Activated T-cell treated with anti-CD3 and anti-CD28 coated beads for 1 hour (primary cell): ENCODE measurements at regions not wholly inside any gene's neighbourhood (a gene's known extent, or its start where the extent isn't known, plus 50 kb on each side); places are given as distances from the start of the nearest gene placed in this dataset.
"Not testable (repeated sequence)": the region's sequence is repeated elsewhere in the genome, so short reads cannot be mapped to it uniquely, and the experiment has no call there.

Experiments
- DNase-seq: peaks from one replicate; pipeline ENCODE4 v3.0.0-alpha.2; 2020; ENCODE audit warnings: low read depth

DNA sequence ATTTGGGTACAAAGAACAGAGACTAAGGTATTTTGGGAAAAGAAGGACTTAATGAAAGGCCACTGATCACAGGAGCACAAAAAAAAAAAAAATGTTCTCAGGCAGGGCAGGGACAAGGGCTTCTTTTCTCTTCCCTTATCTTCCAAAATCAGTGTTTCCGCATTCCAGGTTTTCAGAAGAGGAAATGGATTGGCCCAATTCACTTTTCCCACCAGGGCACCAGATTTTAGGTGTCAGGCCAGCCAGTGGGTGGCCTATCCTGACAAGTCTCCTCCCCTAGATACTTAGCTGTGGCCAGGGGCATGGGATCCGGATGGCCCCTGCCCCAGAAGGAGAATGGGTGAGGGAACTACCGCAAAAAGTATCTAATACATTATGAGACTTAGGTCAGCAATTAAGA is 88.9 kb upstream of the WAC start:
- DNase-seq: no peak

DNA sequence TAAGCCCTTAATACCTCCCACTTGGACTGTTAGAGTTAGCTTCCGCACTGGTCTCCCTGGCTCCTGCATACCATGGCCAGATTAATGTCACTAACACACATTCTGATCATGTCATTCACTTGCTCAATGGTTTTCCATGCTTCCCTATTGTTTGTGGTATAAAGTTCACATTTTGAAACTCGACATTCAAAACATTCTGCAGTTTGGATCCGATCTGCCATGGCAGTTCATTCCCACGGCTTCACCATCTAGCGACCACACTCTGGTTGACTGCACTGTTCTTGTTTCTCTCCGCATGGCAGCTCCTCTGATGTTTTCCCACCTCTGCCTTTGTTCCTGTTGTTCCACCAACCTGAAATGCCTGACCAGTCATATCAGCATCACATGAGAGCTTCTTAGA is 87.4 kb upstream of the WAC start:
- no peak for DNase-seq

GRCh38 chr10:28449382-28449781 is 83.5 kb upstream of the WAC start:
- no peak for DNase-seq

DNA sequence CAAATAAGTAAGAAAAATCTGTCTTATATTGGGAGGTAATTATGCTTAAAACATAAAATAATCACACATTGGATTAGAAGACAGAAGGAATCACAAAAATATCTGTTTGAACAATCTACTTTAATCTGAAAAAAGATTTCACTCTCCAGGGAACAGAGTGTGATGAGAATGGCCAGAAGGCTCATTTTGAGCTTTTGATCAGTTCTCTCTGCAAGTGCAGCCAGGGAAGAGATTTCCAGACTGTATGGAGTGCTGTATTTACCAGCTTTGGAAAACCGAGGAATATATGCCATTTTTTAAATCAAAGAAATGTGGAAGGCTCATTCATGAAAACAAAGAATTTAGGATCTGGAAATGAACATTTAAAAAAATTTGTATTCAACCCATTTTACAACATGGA is 83.0 kb upstream of the WAC start:
- no peak for DNase-seq

DNA sequence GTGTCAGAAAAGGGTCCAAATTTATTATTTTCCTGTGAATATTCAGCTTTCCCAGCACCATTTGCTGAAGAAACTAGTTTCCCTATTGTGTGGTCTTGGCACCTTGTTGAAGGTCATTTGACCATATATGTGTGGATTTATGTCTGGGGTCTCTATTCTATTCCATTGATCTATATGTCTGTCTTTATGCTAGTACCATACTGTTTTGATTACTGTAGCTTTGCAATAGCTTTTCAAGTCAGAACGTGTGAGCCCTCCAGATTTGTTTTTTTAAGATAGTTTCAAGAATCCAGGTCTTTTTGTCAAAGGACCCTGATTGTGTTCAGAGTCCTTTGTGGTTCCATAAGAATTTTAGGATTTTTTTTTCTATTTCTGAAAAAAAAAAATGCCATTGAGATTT is 79.0 kb upstream of the WAC start:
- no peak for DNase-seq

GRCh38 chr10:28457110-28457509 is 75.8 kb upstream of the WAC start:
- no peak for DNase-seq

- not testable (repeated sequence) for DNase-seq
Observed at GRCh38 chr10:28457873-28458272, 75.0 kb upstream of the WAC start.

- no peak for DNase-seq
Observed at GRCh38 chr10:28459453-28460144, 73.3 kb upstream of the WAC start.

DNA sequence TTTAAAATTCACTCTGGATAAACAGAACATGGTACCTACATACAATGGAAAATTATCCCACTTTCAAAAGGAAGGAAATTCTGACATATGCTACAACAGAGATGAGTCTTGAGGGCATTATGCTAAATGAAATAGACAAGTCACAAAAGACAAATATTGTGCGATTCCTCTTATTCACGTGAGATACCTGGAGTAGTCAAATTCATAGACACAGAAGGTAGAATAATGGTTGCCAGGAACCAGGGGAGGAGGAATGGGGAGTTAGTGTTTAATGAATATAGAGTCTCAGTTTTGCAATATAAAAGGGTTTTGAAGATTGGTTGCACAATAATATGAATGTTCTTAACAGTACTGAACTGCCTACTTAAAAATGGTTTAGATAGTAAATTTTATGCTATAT is 69.8 kb upstream of the WAC start:
- DNase-seq: no peak

DNA sequence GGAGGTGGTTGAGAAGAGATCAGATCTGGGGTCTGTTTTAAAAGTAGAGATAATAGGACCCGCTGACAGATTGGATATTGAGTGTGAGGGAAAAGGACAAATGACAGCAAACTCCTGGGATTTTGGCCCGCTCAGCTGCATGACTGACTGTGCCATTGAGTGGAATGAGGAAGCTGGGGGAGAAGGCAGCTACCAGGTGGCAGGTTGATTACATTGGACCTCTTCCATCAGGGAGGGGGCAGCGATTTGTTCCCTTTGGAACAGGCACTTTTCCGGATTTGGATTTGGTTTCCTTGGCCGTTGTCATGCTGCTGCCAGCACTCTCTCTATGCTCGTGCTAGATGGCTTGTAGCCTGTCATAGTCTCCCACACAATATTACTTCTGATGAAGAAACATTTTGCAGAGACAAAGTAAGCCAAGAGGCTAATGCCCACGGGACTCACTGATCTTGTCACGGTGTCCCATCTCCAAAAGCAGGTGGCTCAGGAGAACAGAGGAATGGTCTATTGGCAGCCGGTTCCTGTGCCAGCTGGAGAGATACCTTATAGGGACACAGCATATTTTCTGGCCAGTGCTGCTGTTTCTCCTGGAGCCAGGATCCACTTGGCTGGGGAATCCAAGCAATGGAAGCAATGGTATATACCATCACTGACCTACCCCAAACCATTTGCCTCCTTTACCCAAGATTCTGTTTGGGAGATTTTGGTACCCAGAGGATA is 69.1 kb upstream of the WAC start:
- no peak for DNase-seq

GRCh38 chr10:28467615-28468014 is 65.3 kb upstream of the WAC start:
- DNase-seq: no peak

DNA sequence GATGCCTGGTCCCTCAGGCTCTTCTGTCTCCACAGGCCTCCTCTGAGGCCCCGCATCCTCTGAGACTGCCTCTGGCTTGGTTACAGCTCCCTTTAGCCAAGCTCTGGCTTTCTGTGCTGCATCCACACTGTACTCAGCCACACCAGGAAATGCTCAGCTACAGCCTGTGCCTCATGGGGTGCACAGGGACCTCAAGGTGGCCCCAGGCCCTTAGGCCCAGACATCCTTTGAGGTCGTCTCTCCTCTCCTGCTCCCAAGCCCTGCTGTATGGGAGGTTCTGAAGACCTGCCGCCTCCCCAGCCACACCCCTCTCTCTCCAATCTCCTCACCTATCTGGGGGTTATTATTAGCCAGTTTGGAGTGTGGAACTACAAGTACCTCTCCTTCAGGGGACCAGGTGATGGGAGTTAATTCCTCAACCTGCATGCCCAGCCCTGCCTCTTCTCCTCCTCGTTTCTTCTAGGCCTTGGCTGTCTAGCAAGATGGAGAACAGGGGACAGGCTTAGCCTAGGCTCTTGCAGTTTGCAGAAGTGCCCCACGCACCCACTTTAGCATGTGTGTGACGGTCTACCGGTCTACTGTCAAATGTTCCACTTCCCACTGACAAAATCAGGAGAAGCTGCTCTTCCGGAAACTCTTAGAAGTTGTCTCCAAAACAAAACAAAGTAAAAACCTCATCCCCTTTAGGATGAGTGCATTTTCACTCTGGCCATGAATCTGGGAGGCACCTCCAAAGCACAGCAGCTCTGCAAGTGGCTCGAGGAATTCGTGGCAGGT is 64.0 kb upstream of the WAC start:
- DNase-seq: no peak

- DNase-seq: no peak
Observed at GRCh38 chr10:28470873-28471651, 61.9 kb upstream of the WAC start.

DNA sequence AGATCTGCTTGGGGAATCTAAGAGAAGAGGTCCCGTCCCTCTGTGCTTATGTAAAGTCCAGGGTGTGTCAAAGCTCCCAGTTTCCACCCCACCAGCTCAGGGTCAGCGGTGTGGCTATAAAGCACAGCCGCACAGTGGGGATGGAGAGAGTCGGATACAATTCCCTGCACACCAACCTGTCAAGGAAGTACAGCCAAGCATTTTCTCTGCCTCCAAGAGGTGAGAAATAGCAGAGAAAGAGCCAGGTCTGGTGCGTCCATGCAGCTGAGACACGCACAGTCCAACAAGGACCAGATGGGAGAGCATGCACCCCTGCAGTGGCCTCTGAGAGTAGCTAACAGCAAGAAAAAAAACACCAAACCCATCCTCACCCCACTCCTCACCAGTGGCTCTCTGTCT is 61.3 kb upstream of the WAC start:
- no peak for DNase-seq

GRCh38 chr10:28478646-28479045 is 54.3 kb upstream of the WAC start:
- no peak for DNase-seq

- DNase-seq: no peak
Observed at GRCh38 chr10:28479425-28479865, 53.5 kb upstream of the WAC start.

GRCh38 chr10:28479927-28480627 is 52.8 kb upstream of the WAC start:
- no peak for DNase-seq

GRCh38 chr10:28480628-28480965 is 52.3 kb upstream of the WAC start:
- no peak for DNase-seq

DNA sequence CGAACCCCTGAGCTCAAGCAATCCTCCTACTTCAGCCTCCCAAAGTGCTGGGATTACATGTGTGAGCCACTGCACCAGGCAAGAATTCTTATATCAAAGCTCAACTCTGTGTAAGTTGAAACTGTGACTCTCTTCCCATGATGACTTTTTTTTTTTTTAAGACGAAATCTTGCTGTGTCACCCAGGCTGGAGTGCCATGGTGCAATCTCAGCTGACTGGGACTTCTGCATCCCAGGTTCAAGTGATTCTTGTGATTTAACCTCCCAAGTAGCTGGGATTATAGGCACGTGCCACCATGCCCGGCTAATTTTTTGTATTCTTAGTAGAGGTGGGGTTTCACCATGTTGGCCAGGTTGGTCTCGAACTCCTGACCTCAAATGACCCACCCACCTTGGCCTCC is 51.6 kb upstream of the WAC start:
- not testable (repeated sequence) for DNase-seq

DNA sequence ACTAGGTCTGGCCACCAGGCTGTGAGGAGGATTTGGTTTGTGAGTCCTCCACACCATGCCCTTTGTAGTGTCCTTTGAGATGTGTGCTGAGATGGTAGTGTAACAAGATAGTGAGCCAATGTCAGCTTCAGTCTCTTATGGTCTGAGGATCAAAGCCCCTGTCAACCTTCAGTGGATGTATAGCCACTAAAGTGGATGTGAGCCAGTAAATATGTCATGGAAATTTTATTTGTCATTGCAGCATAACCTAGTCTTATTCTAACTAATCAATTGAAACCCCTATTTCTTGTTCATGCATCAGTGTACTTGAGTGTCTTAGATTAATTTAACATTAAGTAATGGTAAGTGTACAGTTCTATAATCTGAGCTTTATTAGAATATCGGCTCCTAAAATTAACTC is 51.0 kb upstream of the WAC start:
- no peak for DNase-seq
